ENCODE measurements at regions not wholly inside any gene's neighbourhood (a gene's known extent, or its start where the extent isn't known, plus 50 kb on each side); places are given as distances from the start of the nearest gene placed in this dataset.

- ATAC-seq = no peak
- Histone ChIP-seq H3K36me3 (ENCODE audit: control insufficient read depth, insufficient read depth, low read length) (no peaks in the 10 kb centered on the region), H3K4me3 (ENCODE audit: low read depth in 2 of 2, low read length in 2 of 2) (no peak overlapping the region), H3K4me1 (ENCODE audit: control insufficient read depth, insufficient read depth, low read length) (no peaks in the 10 kb centered on the region), H3K27me3 (ENCODE audit: control insufficient read depth, insufficient read depth, low read length) (no peaks in the 10 kb centered on the region), H3K27ac (ENCODE audit: low read length) (no peak overlapping the region), H3K9me3 (ENCODE audit: control insufficient read depth, insufficient read depth, low read depth, low read length) (no peaks in the 10 kb centered on the region)
- BruUV-seq (replicated peaks) = no TSS peak
- no peak for TF ChIP-seq SIN3A (IDR thresholded peaks at IDR 0.05; ENCODE audit: borderline replicate concordance, insufficient read depth, low read depth, low read length)
- no peak for TF ChIP-seq REST (IDR thresholded peaks at IDR 0.05; ENCODE audit: insufficient read depth in 1 of 2, low read depth in 2 of 2, low read length in 1 of 2)
- TF ChIP-seq TCF7L2 (IDR thresholded peaks at IDR 0.05; ENCODE audit: low read depth, low read length) = no peak
- ChIA-PET CTCF (no interaction called here), POLR2A (no interaction called here)
- in situ Hi-C loops (cut with HindIII; ENCODE audit: low pct_unique_long_range_greater_than_20kb, low sequenced_read_pairs) = no loop called here
- DNase-seq (ENCODE audit: low read depth, low spot score) = no peak
- intact Hi-C loops (cut with micrococcal nuclease; ENCODE audit: unreplicated experiment) = no loop called here
These were observed 439.2 kb downstream of the NTRK2 start for GRCh38 chr9:85108746-85109145.

GRCh38 chr9:85108229-85108628 is 438.7 kb downstream of the NTRK2 start:
- Histone ChIP-seq H3K9me3 (ENCODE audit: control insufficient read depth, insufficient read depth, low read depth, low read length) (no peaks in the 10 kb centered on the region), H3K27ac (ENCODE audit: low read length) (no peak overlapping the region), H3K36me3 (ENCODE audit: control insufficient read depth, insufficient read depth, low read length) (no peaks in the 10 kb centered on the region), H3K27me3 (ENCODE audit: control insufficient read depth, insufficient read depth, low read length) (no peaks in the 10 kb centered on the region), H3K4me3 (ENCODE audit: low read depth in 2 of 2, low read length in 2 of 2) (no peak overlapping the region), H3K4me1 (ENCODE audit: control insufficient read depth, insufficient read depth, low read length) (no peaks in the 10 kb centered on the region)
- ChIA-PET CTCF (no interaction called here), POLR2A (no interaction called here)
- TF ChIP-seq TCF7L2 (IDR thresholded peaks at IDR 0.05; ENCODE audit: low read depth, low read length) = no peak
- TF ChIP-seq POLR2AphosphoS5 (IDR thresholded peaks at IDR 0.05; ENCODE audit: low read depth, low read length) = no peak
- no peak for TF ChIP-seq CTCF (IDR thresholded peaks at IDR 0.05)
- TF ChIP-seq REST (IDR thresholded peaks at IDR 0.05; ENCODE audit: insufficient read depth in 1 of 2, low read depth in 2 of 2, low read length in 1 of 2) = no peak
- intact Hi-C loops (cut with micrococcal nuclease; ENCODE audit: unreplicated experiment) = no loop called here
- in situ Hi-C loops (cut with HindIII; ENCODE audit: low pct_unique_long_range_greater_than_20kb, low sequenced_read_pairs) = no loop called here
- DNase-seq (ENCODE audit: low read depth, low spot score) (no peak), ATAC-seq (no peak)
- BruUV-seq (replicated peaks) = no TSS peak
